ENCODE measurements at regions not wholly inside any gene's neighbourhood (a gene's known extent, or its start where the extent isn't known, plus 50 kb on each side); places are given as distances from the start of the nearest gene placed in this dataset.
A peak's percentile ranks its signal among the peaks of the same experiment; 100 is the strongest.

GRCh38 chr20:17827759-17828559 lies 128.2 kb downstream of the BANF2 start (continued):
- peak; percentile 94 for TF ChIP-seq BCL6 (CRISPR knock-in tag; IDR thresholded peaks at IDR 0.05)
- no peak for TF ChIP-seq PHF20 (CRISPR knock-in tag; IDR thresholded peaks at IDR 0.05)
- TF ChIP-seq XBP1 (CRISPR knock-in tag; IDR thresholded peaks at IDR 0.05): no peak
- no peak for TF ChIP-seq ZNF549 (CRISPR knock-in tag; IDR thresholded peaks at IDR 0.05)
- no peak for TF ChIP-seq MAFF (IDR thresholded peaks at IDR 0.05; ENCODE audit: low read depth, low read length)
- TF ChIP-seq SIX1 (CRISPR knock-in tag; IDR thresholded peaks at IDR 0.05; ENCODE audit: borderline replicate concordance): no peak
- TF ChIP-seq ARID3A (IDR thresholded peaks at IDR 0.05; ENCODE audit: low read depth, low read length): no peak
- no peak for TF ChIP-seq ZNF546 (CRISPR knock-in tag; conservative IDR thresholded peaks at IDR 0.05)
- no peak for TF ChIP-seq ZNF577 (CRISPR knock-in tag; IDR thresholded peaks at IDR 0.05; ENCODE audit: borderline replicate concordance, low read depth)
- TF ChIP-seq PLRG1 (conservative IDR thresholded peaks at IDR 0.05): no peak
- TF ChIP-seq, protein P1, sequence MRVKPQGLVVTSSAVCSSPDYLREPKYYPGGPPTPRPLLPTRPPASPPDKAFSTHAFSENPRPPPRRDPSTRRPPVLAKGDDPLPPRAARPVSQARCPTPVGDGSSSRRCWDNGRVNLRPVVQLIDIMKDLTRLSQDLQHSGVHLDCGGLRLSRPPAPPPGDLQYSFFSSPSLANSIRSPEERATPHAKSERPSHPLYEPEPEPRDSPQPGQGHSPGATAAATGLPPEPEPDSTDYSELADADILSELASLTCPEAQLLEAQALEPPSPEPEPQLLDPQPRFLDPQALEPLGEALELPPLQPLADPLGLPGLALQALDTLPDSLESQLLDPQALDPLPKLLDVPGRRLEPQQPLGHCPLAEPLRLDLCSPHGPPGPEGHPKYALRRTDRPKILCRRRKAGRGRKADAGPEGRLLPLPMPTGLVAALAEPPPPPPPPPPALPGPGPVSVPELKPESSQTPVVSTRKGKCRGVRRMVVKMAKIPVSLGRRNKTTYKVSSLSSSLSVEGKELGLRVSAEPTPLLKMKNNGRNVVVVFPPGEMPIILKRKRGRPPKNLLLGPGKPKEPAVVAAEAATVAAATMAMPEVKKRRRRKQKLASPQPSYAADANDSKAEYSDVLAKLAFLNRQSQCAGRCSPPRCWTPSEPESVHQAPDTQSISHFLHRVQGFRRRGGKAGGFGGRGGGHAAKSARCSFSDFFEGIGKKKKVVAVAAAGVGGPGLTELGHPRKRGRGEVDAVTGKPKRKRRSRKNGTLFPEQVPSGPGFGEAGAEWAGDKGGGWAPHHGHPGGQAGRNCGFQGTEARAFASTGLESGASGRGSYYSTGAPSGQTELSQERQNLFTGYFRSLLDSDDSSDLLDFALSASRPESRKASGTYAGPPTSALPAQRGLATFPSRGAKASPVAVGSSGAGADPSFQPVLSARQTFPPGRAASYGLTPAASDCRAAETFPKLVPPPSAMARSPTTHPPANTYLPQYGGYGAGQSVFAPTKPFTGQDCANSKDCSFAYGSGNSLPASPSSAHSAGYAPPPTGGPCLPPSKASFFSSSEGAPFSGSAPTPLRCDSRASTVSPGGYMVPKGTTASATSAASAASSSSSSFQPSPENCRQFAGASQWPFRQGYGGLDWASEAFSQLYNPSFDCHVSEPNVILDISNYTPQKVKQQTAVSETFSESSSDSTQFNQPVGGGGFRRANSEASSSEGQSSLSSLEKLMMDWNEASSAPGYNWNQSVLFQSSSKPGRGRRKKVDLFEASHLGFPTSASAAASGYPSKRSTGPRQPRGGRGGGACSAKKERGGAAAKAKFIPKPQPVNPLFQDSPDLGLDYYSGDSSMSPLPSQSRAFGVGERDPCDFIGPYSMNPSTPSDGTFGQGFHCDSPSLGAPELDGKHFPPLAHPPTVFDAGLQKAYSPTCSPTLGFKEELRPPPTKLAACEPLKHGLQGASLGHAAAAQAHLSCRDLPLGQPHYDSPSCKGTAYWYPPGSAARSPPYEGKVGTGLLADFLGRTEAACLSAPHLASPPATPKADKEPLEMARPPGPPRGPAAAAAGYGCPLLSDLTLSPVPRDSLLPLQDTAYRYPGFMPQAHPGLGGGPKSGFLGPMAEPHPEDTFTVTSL (CRISPR knock-in tag; IDR thresholded peaks at IDR 0.05; ENCODE audit: borderline replicate concordance): peak; percentile 47; the same call in 1 of the 2 replicates
- no peak for TF ChIP-seq GTF3A (CRISPR knock-in tag; conservative IDR thresholded peaks at IDR 0.05)
- no peak for TF ChIP-seq ZNF337 (CRISPR knock-in tag; IDR thresholded peaks at IDR 0.05; ENCODE audit: borderline replicate concordance, low read depth)
- TF ChIP-seq FOXA1 (IDR thresholded peaks at IDR 0.05): no peak
- TF ChIP-seq FOXA1 (CRISPR knock-in tag; IDR thresholded peaks at IDR 0.05): no peak
- no peak for TF ChIP-seq HHEX (CRISPR knock-in tag; IDR thresholded peaks at IDR 0.05)
- TF ChIP-seq, protein P2, sequence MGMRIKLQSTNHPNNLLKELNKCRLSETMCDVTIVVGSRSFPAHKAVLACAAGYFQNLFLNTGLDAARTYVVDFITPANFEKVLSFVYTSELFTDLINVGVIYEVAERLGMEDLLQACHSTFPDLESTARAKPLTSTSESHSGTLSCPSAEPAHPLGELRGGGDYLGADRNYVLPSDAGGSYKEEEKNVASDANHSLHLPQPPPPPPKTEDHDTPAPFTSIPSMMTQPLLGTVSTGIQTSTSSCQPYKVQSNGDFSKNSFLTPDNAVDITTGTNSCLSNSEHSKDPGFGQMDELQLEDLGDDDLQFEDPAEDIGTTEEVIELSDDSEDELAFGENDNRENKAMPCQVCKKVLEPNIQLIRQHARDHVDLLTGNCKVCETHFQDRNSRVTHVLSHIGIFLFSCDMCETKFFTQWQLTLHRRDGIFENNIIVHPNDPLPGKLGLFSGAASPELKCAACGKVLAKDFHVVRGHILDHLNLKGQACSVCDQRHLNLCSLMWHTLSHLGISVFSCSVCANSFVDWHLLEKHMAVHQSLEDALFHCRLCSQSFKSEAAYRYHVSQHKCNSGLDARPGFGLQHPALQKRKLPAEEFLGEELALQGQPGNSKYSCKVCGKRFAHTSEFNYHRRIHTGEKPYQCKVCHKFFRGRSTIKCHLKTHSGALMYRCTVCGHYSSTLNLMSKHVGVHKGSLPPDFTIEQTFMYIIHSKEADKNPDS (CRISPR knock-in tag; IDR thresholded peaks at IDR 0.05): no peak
- TF ChIP-seq ATF6 (CRISPR knock-in tag; conservative IDR thresholded peaks at IDR 0.05): no peak
- TF ChIP-seq IRX3 (CRISPR knock-in tag; IDR thresholded peaks at IDR 0.05; ENCODE audit: borderline replicate concordance, low read depth): no peak
- TF ChIP-seq ZNF7 (CRISPR knock-in tag; IDR thresholded peaks at IDR 0.05): no peak

All from HepG2 (cell line).